ENCODE measurements at regions not wholly inside any gene's neighbourhood (a gene's known extent, or its start where the extent isn't known, plus 50 kb on each side); places are given as distances from the start of the nearest gene placed in this dataset.

- TF ChIP-seq YY1 (IDR thresholded peaks at IDR 0.05; ENCODE audit: insufficient read depth, insufficient read length) (no peak), SUZ12 (IDR thresholded peaks at IDR 0.05; ENCODE audit: extremely low read depth, insufficient read depth, insufficient read length) (no peak)
Measured at GRCh38 chr10:44566786-44567185, 181.9 kb upstream of the CXCL12 start.
